SK-N-SH (cell line): ENCODE measurements at regions not wholly inside any gene's neighbourhood (a gene's known extent, or its start where the extent isn't known, plus 50 kb on each side); places are given as distances from the start of the nearest gene placed in this dataset.

Experiments
- CTCF ChIA-PET: fragments of 300-600, 350-600 bp; formaldehyde crosslinking; extraction: SDS; loops from one replicate; lab custom pipeline; 2021; lab: Yijun Ruan, JAX
- POLR2A ChIA-PET: fragments of 350-600 bp; sonication (Branson Sonifier 250); formaldehyde crosslinking; extraction: SDS; loops from one replicate; lab custom pipeline; 2020; ENCODE audit warnings: antibody characterized with exemption, inconsistent platforms; lab: Yijun Ruan, JAX
- DNase-seq: peaks from one replicate; pipeline ENCODE4 v3.0.0; 2012
- H2AFZ ChIP-seq: fragments of 200-600 bp; sonication (generic); 2 replicates; pipeline ENCODE4 v1.8.1; 2016; ENCODE audit warnings: antibody characterized with exemption, mild to moderate bottlenecking, low read depth
- H3F3A ChIP-seq: fragments of 200-600 bp; sonication (generic); replicated peaks from 2 replicates; pipeline ENCODE3; 2016; ENCODE audit warnings: antibody characterized with exemption, mild to moderate bottlenecking; ENCODE audit not compliant: insufficient read depth
- H3K27ac ChIP-seq, 2 experiments: fragments of 200-500 bp in 1 of 2; fragments of 200-600 bp in 1 of 2; sonication (Bioruptor generic) in 1 of 2; sonication (generic), shearing (Covaris generic) in 1 of 2; 2 replicates each; pipeline versions ENCODE4 v1.5.1 to v1.6.1; 2014 to 2016; ENCODE audit warnings: low read depth in 2 of 2, inconsistent platforms in 1 of 2, low read length in 1 of 2, mild to moderate bottlenecking in 1 of 2, mixed read lengths in 1 of 2
- H3K27me3 ChIP-seq: fragments of 200-600 bp; sonication (generic), shearing (Covaris generic); 2 replicates; pipeline ENCODE4 v1.6.1; 2016; ENCODE audit warnings: mixed run types; ENCODE audit not compliant: insufficient read depth
- H3K36me3 ChIP-seq, 2 experiments: fragments of 200-500 bp in 1 of 2; fragments of 200-600 bp in 1 of 2; sonication (Bioruptor generic) in 1 of 2; sonication (generic) in 1 of 2; replicated peaks in 1 of 2; 2 replicates each; pipeline versions ENCODE3 to v1.5.1; 2014 to 2016; ENCODE audit warnings: low read length in 1 of 2, mild to moderate bottlenecking in 1 of 2; ENCODE audit not compliant: insufficient read depth in 2 of 2, control insufficient read depth in 1 of 2
- H3K4me1 ChIP-seq, 2 experiments: fragments of 200-500 bp in 1 of 2; fragments of 200-600 bp in 1 of 2; sonication (Bioruptor generic) in 1 of 2; sonication (generic), shearing (Covaris generic) in 1 of 2; 2 replicates each; pipeline versions ENCODE4 v1.5.1 to v1.6.1; 2014 to 2016; ENCODE audit warnings: low read depth in 1 of 2, low read length in 1 of 2, mixed run types in 1 of 2; ENCODE audit not compliant: insufficient read depth in 2 of 2, control insufficient read depth in 1 of 2
- H3K4me2 ChIP-seq: fragments of 200-600 bp; sonication (generic), shearing (Covaris generic); 2 replicates; pipeline ENCODE4 v1.6.1; 2017; ENCODE audit warnings: mixed run types
- H3K4me3 ChIP-seq, 2 experiments: fragments of 200-500 bp in 1 of 2; fragments of 200-600 bp in 1 of 2; sonication (Bioruptor generic) in 1 of 2; sonication (generic), shearing (Covaris generic) in 1 of 2; 2 replicates each; pipeline versions ENCODE4 v1.5.1 to v1.8.1; 2014 to 2016; ENCODE audit warnings: low read depth in 2 of 2, inconsistent platforms in 1 of 2, low read length in 1 of 2, mild to moderate bottlenecking in 1 of 2, mixed read lengths in 1 of 2, moderate library complexity in 1 of 2
- H3K79me2 ChIP-seq: fragments of 200-600 bp; sonication (generic); 2 replicates; pipeline ENCODE4 v1.8.1; 2017; ENCODE audit warnings: mild to moderate bottlenecking; ENCODE audit not compliant: insufficient read depth
- H3K9ac ChIP-seq: fragments of 200-600 bp; sonication (generic); 2 replicates; pipeline ENCODE4 v1.6.1; 2017; ENCODE audit warnings: mixed run types
- H3K9me2 ChIP-seq: fragments of 200-600 bp; sonication (generic); 2 replicates; pipeline ENCODE4 v1.6.1; 2017; ENCODE audit warnings: mixed run types
- H3K9me3 ChIP-seq: fragments of 200-600 bp; sonication (generic); 2 replicates; pipeline ENCODE4 v1.6.1; 2017; ENCODE audit warnings: mixed run types, mild to moderate bottlenecking, moderate library complexity
- H4K20me1 ChIP-seq: fragments of 200-600 bp; sonication (generic); 2 replicates; pipeline ENCODE4 v1.6.1; 2017; ENCODE audit warnings: mild to moderate bottlenecking, mixed run types; ENCODE audit not compliant: insufficient read depth
- CHD2 ChIP-seq: fragments of 150-350 bp; IDR thresholded peaks from 2 replicates; pipeline ENCODE4 v1.6.1; 2018; ENCODE audit warnings: low read length; ENCODE audit not compliant: partially characterized antibody
- ELF1 ChIP-seq: IDR thresholded peaks from 2 replicates; pipeline ENCODE4 v1.4.0; 2012
- EP300 ChIP-seq, 2 experiments: IDR thresholded peaks; 2 replicates each; pipeline versions ENCODE4 v1.4.0 to v1.6.1; 2012; ENCODE audit warnings: borderline replicate concordance in 1 of 2, low read depth in 1 of 2, low read length in 1 of 2
- EZH2phosphoT487 ChIP-seq: fragments of 200-600 bp; sonication (generic); IDR thresholded peaks from 2 replicates; pipeline ENCODE4 v1.6.1; 2017; ENCODE audit warnings: low read depth, mixed run types, mild to moderate bottlenecking, antibody characterized with exemption, moderate library complexity, borderline replicate concordance
- FOXJ3 ChIP-seq: sonication (generic); formaldehyde crosslinking; IDR thresholded peaks from 2 replicates; pipeline ENCODE4 v1.5.1; 2020; ENCODE audit warnings: mild to moderate bottlenecking, missing genetic modification reagents
- GABPA ChIP-seq: IDR thresholded peaks from 2 replicates; pipeline ENCODE4 v1.4.0; 2012; ENCODE audit warnings: low read depth, mild to moderate bottlenecking
- GATA2 ChIP-seq: sonication (generic); formaldehyde crosslinking; IDR thresholded peaks from 2 replicates; pipeline ENCODE4 v1.5.0; 2020; ENCODE audit warnings: mild to moderate bottlenecking, missing genetic modification reagents
- IRF3 ChIP-seq: fragments of 150-350 bp; IDR thresholded peaks from 2 replicates; pipeline ENCODE4 v1.6.1; 2016; ENCODE audit warnings: mild to moderate bottlenecking, low read depth, low read length
- JUND ChIP-seq: IDR thresholded peaks from 2 replicates; pipeline ENCODE4 v1.4.0; 2012
- NFIC ChIP-seq: IDR thresholded peaks from 2 replicates; pipeline ENCODE4 v1.4.0; 2012; ENCODE audit warnings: borderline replicate concordance
- RFX5 ChIP-seq: IDR thresholded peaks from 2 replicates; pipeline ENCODE4 v1.6.1; 2012; ENCODE audit warnings: mild to moderate bottlenecking, improper control_type of control experiment, low read length
- SIN3A ChIP-seq: IDR thresholded peaks from 2 replicates; pipeline ENCODE4 v1.6.1; 2012; ENCODE audit warnings: low read depth, mild to moderate bottlenecking, low read length, moderate library complexity, borderline replicate concordance
- TAF1 ChIP-seq: IDR thresholded peaks from 2 replicates; pipeline ENCODE4 v1.6.1; 2012; ENCODE audit warnings: low read depth, mild to moderate bottlenecking, low read length, moderate library complexity, borderline replicate concordance
- TCF12 ChIP-seq: IDR thresholded peaks from 2 replicates; pipeline ENCODE4 v1.4.0; 2012
- WGBS: methylation state at CpG from one replicate; pipeline ENCODE4 v1.1.6; 2017; ENCODE audit warnings: low lambda C conversion rate; 5-methylcytosine and 5-hydroxymethylcytosine counted together
- TF ChIP-seq, protein P1 (sequence below): IDR thresholded peaks from 2 replicates; pipeline ENCODE4 v1.4.0; 2012; ENCODE audit warnings: low read depth, borderline replicate concordance
- TF ChIP-seq, protein P2 (sequence below): IDR thresholded peaks from 2 replicates; pipeline ENCODE4 v1.4.0; 2012; ENCODE audit warnings: low read depth, borderline replicate concordance
- TF ChIP-seq, protein P3 (sequence below): IDR thresholded peaks from 2 replicates; pipeline ENCODE4 v1.4.0; 2012; ENCODE audit warnings: low read depth

DNA sequence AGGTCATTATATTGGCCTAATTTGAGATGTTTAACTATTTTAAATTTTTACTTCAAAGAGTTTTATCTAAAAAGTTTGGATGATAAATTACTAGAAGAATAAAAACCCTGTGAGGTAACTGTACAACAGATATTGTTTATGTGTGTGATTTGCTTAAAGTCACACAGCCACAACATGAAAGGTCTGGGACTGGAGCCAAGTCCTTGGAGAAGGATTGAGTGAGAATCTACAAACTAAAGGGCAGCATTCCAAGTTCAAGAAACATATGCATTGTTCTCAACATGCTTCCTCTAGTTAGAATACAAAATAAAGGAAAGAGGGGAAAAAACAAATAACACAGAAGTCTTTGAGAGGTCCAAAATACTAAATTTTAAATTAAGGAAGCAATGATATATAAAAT is 131.5 kb upstream of the MON1B start:
- Histone ChIP-seq H2AFZ (no peak overlapping the region), H3K4me1 (peaks cover 0 to 4% of the 10 kb centered on the region in 2 experiments; a peak in 1 of 4 replicates), H3K79me2 (no peaks in the 10 kb centered on the region), H3F3A (no peaks in the 10 kb centered on the region), H3K9me2 (no peaks in the 10 kb centered on the region), H3K9ac (no peak overlapping the region), H3K4me2 (no peak overlapping the region), H3K27ac (no peak overlapping the region), H4K20me1 (no peaks in the 10 kb centered on the region), H3K9me3 (no peaks in the 10 kb centered on the region), H3K36me3 (no peaks in the 10 kb centered on the region), H3K27me3 (no peaks in the 10 kb centered on the region), H3K4me3 (no peak overlapping the region)
- no peak for DNase-seq
- CTCF ChIA-PET, result no interaction called here
- POLR2A ChIA-PET, result no interaction called here
- TF ChIP-seq EZH2phosphoT487 (no peak), FOXJ3 (CRISPR knock-in tag) (no peak), TAF1 (no peak), RFX5 (no peak), SIN3A (no peak), CHD2 (no peak), GABPA (no peak), NFIC (no peak), JUND (no peak), EP300 (IDR thresholded peaks at IDR 0.05; ENCODE audit: borderline replicate concordance in 1 of 2, low read depth in 1 of 2, low read length in 1 of 2) (no peak), TCF12 (no peak)
- TF ChIP-seq, protein P1, sequence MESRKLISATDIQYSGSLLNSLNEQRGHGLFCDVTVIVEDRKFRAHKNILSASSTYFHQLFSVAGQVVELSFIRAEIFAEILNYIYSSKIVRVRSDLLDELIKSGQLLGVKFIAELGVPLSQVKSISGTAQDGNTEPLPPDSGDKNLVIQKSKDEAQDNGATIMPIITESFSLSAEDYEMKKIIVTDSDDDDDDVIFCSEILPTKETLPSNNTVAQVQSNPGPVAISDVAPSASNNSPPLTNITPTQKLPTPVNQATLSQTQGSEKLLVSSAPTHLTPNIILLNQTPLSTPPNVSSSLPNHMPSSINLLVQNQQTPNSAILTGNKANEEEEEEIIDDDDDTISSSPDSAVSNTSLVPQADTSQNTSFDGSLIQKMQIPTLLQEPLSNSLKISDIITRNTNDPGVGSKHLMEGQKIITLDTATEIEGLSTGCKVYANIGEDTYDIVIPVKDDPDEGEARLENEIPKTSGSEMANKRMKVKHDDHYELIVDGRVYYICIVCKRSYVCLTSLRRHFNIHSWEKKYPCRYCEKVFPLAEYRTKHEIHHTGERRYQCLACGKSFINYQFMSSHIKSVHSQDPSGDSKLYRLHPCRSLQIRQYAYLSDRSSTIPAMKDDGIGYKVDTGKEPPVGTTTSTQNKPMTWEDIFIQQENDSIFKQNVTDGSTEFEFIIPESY, result no peak
- TF ChIP-seq, protein P2, sequence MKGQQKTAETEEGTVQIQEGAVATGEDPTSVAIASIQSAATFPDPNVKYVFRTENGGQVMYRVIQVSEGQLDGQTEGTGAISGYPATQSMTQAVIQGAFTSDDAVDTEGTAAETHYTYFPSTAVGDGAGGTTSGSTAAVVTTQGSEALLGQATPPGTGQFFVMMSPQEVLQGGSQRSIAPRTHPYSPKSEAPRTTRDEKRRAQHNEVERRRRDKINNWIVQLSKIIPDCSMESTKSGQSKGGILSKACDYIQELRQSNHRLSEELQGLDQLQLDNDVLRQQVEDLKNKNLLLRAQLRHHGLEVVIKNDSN, result no peak
- TF ChIP-seq, protein P3, sequence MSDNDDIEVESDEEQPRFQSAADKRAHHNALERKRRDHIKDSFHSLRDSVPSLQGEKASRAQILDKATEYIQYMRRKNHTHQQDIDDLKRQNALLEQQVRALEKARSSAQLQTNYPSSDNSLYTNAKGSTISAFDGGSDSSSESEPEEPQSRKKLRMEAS, result no peak
- TF ChIP-seq, all 33 proteins: peak for 0

- Histone ChIP-seq H3K79me2 (no peaks in the 10 kb centered on the region), H3K4me2 (no peak overlapping the region), H3K36me3 (no peaks in the 10 kb centered on the region), H2AFZ (no peak overlapping the region), H4K20me1 (no peaks in the 10 kb centered on the region), H3K9me3 (no peaks in the 10 kb centered on the region), H3K9me2 (no peaks in the 10 kb centered on the region), H3K27ac (no peak overlapping the region), H3K9ac (no peak overlapping the region), H3K27me3 (no peaks in the 10 kb centered on the region), H3F3A (no peaks in the 10 kb centered on the region), H3K4me1 (peaks cover 0 to 4% of the 10 kb centered on the region in 2 experiments; a peak in 1 of 4 replicates), H3K4me3 (no peak overlapping the region)
- WGBS, result 39% methylated on average over 1 of the region's 1 CpG
- ChIA-PET POLR2A (no interaction called here), CTCF (no interaction called here)
- DNase-seq, result no peak
- TF ChIP-seq GATA2 (no peak), ELF1 (no peak), IRF3 (no peak)
- TF ChIP-seq, protein P3, result no peak
- TF ChIP-seq, protein P1, result no peak
Measured at GRCh38 chr16:77060614-77061013, 130.4 kb upstream of the MON1B start.
